ENCODE measurements at regions not wholly inside any gene's neighbourhood (a gene's known extent, or its start where the extent isn't known, plus 50 kb on each side); places are given as distances from the start of the nearest gene placed in this dataset.
"Not testable (repeated sequence)": the region's sequence is repeated elsewhere in the genome, so short reads cannot be mapped to it uniquely, and the experiment has no call there.

DNA sequence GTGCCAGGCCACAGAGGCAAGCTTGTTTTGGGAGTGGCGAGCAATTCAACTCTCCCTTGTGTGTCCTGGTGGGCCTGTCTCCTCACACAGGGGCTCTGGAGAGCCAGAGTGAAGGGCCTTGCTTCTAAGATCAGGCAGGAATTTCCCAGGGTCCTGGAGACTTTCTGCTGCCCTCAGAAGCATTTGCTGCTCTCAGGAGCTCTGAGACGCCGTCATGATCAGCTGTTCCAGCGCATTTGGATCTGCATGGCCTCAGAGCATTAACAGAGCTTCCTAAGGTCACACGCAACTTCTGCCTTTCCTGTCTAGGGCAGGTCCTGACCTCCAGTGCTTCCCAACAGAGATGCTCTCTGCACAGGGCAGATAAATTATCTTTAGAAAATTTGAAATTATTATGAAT, 52.2 kb upstream of the C10orf90 start:
- DNase-seq: no peak

DNA sequence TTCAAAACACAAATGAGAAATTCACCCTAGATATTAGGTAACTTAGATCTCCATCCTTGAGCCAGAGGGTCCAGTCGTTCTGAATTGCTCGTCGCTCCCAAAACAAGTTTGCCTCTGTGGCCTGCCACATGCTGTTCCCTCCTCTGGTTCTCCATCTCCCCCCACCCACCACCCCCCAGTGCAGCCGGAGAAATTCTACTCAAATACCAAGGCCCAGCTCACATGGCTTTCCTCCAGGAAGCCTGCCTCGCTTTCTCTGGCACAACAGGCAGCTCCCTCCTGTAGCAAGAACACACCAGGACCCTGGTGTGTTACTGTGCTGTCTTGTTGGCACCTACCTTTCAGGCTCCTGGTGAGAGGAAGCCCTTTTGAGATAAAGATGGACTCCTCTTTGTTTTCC, 52.7 kb upstream of the C10orf90 start:
- DNase-seq: no peak

DNA sequence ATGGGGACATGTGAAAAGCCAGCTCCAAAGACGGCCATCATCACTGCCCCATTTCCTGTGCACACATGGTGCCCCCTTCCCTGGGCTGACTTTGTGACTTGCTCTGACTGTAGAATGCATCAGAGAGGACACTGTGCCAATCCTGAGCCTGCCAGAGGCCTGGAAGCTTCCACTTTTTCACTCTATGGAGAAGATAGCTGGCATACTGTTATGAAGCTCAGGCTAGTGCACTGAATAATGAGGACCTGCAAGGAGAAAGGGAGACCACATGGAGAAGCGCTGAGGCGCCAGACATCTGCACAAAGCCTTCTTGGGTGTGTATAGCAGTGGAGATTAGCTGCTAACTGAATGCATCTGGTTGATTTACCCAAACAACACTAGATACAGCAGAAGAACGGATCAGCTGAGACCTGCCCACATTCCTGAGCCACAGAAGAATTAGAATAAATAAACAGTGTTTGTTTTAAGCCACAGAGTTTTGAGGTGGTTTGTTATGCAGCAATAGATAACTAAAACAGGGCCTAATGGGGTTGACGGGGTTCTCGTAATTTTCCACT, 58.9 kb upstream of the C10orf90 start:
- no peak for DNase-seq

DNA sequence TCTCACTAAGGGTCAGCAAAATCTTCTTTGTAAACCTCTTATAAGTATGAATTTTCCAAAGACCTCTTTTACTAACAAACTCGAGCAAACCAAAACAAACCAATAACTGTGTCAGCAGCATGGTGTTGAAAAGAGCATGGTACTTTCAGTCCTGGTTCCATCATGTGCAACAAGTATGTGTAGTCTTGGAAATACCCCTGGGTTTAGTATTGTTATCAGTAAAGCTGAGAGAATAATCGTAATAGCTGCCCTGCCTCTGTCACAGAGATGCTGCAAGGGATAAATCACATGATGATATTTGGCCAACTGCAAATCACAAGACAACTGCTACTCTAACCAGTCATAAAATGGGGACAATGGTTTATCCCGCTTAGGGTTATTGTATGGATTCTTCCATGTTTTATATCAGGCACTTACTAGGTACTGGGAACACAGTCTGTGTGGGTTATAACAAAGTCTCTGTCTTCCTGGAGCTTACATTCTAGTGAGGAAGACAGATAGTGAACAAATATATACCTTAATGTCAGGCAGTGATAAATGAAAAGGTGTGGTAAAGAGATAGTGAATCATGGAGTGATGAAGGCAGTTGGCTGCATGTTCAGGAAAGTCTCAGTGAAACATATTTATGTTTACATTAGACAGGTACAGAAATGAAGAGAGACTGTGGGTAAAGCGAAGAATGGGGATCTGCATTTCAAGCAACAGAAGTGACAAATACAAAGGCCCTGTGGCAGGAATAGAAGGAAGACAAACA, 60.5 kb upstream of the C10orf90 start:
- DNase-seq: no peak

DNA sequence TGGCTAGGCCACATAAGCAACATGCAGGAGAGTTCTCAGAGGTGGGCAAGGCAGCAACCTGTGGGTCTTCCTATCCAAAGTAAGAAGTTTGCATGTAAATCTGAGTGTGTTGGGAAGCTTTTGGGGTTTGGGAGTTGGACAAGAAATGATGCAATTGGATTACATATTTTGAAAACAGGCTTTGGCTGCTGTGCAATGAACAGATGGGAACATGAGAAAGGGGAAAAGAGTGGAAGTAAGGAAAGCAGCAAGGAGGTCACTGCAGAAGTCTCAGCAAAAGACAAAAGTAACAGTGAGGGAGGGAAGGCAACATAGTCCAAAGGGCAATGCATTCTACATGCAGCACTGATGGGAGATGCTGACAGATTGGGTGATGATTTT, 61.1 kb upstream of the C10orf90 start:
- DNase-seq: no peak

DNA sequence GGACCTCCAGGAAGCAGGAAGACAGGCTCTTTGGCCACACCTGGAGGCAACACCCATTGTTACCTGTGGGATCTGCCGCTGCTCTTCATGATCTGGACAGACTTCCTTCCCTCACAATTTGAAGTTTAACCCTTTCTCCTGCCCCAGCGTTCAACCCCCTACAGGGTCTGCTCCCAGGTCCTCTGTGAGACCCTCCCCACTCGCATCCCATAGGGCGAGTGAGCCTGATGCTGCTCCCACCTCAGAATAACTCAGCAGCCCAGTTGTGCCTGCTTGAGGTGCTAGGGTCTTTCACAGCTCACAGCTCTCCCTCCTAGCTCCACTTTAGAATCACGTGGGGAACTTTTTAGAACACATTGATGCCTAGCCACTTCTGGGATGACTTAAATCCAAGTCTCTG, 61.8 kb upstream of the C10orf90 start:
- no peak for DNase-seq

DNA sequence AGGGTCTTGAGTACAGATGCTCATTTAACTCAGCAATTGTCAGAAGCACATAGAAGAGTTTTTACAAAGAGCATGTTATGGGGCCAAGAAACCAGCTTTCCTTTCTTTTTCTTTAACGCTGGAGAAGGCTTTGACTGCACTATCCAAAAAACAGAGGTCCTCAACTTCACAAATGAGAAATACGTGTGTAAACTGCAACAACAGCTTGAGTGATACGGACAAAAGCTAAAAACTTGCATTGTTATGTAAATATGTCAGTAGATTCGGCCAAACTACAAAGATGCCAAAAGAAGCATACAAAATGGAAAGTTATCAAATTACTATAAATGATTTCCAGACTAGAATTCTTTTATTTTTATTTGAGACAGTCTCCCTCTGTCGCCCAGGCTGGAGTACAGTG, 62.4 kb upstream of the C10orf90 start:
- no peak for DNase-seq

DNA sequence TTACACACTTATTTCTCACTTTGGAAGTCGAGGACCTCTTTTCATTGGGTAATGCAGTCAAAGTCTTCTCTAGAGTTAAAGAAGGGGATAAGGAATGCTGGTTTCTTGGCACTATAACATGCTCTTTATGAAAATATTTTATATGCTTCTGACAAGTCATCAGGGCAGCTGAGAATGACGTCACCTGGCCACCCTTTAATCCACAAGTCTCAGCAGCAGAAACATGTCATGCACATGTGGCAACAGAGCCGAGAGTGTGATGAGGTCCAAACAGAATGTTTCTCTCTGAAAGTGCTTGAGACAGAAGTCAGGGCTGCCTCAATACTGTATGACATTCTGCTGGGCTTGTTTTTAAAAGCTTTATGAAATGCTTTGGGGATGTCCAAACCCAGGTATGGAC, 63.5 kb upstream of the C10orf90 start:
- no peak for DNase-seq

DNA sequence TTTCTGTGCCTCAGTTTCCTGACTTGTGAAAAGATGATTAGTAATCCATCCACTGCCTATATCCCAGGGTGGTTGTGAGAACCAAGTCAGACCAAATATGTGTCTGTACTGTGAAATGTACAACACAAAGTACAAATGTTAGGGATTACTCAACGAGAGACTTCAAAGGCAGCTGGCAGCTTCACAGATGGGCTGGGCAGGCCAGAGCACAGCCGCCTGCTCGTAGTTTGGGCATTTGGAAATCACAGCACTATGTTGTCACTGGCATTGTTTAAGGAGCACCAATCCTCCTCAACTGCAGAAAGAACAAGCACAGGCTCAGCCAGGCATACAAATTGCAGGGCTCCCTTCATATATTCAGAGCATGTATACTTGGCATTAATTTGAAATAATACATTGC, 64.5 kb upstream of the C10orf90 start:
- no peak for DNase-seq

DNA sequence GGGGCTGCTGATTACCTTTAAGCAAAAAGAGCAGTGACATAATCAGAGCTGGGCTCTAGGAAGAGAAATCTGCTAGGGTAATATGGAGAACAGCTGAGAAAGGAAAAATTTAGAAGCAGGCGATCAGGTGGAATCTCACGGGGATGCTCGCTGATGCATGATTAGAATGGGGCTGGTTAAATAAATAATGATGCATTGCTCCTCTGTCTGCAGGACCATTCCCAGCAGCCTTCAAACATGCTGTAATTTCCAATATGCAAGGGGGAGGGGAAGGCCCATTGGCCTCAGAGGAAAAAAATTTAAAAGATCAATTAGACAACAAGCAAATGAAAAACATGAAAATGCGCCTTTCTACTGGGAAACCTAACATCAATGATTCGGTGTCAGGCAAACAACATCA, 65.6 kb upstream of the C10orf90 start:
- no peak for DNase-seq

DNA sequence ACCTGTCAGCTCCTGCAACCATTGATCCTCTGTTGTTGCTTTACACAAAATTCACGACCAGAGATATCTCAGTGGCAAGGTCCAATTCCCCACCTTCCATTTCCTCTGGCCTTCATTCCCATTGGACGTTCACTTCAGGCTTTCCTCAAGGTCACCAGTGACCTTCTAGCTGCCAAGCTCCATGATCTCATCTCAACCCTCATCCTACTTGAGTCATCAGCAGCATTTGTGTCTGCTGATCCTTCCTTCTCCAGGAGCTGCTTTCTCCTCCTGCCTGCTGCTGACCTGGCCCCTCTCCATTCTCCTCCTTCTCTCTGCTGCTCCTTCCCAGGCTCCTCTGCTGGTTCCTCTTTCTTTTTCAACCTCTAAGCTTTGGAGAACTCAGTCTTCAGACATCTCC, 66.2 kb upstream of the C10orf90 start:
- DNase-seq: no peak

DNA sequence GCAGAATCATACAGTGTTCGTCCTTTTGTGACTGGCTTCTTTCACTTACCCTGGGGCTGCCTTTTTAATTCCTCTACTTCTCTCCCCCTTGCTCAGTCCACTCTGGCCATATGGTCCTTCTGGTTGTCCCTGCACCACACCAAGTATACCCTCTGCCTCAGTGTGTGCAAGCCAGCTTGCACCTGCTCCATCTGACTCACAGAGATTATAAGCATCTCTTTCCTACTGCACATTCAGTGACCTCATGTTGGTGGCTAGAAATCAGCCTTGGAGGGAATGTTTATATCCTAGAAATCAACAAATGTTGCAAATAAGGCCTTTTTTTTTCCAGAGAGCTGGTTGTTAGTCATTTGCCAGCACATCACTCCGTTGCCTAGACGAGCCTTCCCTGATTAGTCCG, 67.5 kb upstream of the C10orf90 start:
- no peak for DNase-seq

DNA sequence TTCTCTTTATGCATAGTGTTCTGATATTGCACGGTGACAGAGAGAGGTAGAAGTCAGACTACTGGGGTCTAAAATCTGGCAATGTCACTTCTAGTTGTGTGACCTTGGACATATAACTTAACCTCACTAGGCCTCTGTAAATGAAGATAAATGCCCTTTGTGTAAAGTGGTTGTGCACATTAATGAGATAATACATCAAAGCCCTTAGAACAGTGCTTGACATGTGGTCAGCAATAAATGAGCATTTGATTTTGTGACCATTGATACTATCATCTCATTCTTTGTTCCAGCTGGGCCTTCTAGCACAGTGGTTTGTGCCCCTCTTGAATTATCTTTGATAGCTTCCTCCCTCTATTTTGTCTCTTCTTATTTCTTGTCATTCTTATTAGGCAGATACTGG, 74.1 kb upstream of the C10orf90 start:
- DNase-seq: no peak

DNA sequence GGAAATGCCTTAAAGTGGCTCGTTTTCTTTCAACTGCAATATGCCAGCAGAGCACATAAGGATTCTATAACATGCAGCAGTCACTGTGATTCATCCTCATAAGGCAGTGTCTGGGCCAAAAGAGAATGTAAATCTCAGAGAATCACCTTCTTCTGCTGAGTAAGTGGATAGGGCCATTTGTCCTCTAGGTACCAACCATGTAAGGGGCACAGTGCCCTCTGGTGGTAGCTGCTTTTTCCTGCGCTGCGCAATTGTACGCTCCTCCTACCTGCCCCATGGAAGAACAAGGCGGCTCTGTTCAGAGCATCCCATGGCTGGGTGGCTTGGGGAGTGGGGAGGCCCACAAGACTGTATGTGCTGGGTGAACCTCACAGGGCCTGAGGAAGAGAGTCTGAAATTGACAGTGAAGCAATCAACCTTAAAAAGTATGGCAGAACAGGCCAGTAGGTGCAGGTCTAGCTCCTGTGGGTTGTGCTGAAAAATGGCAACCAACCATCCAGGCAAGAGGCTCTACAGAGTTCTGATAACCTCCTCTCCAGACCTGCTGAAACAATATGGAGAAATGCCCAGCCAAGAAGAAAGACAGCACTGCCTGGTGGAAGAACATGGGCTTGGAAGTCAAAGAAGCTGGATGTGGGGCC, 78.6 kb upstream of the C10orf90 start:
- peak; percentile 48 for DNase-seq

DNA sequence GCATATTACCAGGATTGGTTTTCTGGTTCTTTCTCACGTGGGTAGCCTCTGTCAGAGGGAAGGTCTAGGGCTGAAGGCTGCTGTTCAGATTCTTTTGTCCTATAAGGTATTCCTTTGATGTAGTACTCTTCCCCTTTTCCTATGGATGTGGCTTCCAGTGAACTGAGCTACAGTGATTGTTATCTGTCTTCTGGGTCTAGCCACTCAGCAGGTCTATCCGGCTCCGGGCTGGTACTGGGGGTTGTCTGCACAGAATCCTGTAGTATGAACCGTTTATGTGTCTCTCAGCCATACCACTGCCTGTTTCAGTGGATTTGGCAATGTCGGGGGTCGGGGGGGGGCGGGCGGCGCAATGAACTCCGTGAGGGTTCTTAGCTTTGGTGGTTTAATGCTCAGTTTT, 84.5 kb upstream of the C10orf90 start:
- no peak for DNase-seq

DNA sequence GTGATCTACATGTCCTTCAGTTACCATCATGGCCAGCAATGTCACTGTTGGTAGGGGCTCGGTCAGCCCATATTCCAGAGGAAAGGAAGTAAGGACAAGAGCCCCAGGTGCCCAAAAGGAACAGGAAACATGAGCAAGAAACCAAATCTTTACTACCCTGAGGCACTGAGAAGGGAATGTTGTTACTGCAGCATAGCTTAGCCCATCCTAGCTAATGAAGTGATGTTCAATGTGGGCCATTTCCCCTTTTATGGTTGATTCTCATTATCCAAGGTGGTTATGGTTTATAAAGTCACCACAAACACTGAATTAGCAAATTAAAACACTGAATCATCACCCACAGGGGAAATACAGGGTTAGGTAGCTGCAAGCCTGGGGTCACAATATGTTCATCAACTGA, 88.4 kb upstream of the C10orf90 start:
- DNase-seq: no peak

DNA sequence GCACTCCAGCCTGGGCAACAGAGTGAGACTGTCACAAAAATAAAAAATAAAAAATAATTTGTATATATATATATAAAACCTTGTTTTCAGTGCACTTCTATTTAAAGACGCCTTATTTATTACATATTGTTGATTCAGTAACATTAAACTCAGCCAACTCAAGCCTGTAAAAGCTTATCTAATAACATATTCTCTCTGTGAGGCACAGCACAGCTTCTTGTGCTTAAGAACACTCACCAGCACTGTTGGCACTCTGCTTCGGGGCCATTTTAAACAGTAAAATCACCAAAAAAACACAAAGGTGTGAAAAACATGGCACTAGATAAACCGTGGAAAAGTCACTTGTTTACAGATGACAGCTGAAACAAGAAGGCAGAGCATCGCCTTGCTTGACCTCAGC, 89.0 kb upstream of the C10orf90 start:
- DNase-seq: no peak

DNA sequence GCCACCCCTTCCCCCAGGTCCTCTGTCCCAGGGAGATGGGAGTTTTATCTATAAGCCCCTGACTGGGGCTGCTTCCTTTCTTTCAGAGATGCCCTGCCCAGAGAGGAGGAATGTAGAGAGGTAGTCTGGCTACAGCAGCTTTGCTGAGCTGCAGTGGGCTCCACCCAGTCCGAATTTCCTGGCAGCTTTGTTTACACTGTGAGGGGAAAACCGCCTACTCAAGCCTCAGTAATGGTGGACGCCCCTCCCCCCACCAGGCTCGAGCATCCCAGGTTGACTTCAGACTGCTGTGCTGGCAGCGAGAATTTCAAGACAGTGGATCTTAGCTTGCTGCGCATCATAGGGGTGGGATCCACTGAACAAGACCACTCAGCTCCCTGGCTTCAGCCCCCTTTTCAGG, 96.2 kb upstream of the C10orf90 start:
- DNase-seq: not testable (repeated sequence)

DNA sequence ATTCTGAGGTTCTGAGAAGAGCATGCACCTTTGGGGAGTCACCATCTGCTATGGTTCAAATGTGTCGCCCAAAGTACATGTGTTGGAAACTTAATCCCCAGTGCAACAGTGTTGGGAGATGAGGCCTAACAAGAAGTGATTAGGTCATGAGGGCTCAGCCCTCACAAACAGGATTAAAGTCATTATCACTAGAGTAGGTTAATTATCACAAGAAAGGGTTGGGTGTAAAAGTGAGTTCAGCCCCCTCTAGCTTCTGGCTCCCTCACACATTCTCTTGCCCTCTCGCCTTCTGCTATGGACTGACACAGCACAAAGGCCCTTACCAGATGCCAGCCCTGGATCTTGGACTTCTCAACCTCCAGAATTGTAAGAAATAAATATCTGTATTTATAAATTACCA, 100.3 kb upstream of the C10orf90 start:
- no peak for DNase-seq

DNA sequence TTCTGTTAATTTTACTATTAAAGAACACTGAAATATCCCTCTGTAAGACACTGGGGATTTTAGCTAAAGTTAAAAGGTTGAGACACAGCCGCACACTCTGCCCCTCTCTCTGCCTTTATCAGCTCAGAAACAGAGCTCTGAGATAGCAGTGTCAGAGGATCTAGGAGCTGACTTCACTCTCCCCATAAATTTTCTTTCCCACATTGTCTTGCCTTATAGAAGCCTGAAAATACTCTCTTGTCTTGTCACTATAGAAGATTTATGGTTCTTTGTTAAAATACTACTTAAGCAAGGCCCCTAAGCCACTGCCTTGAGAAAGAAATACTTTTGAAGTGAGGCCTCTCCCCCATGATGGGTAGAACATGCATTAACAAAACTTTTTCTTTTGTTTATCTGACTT, 105.7 kb upstream of the C10orf90 start:
- no peak for DNase-seq

DNA sequence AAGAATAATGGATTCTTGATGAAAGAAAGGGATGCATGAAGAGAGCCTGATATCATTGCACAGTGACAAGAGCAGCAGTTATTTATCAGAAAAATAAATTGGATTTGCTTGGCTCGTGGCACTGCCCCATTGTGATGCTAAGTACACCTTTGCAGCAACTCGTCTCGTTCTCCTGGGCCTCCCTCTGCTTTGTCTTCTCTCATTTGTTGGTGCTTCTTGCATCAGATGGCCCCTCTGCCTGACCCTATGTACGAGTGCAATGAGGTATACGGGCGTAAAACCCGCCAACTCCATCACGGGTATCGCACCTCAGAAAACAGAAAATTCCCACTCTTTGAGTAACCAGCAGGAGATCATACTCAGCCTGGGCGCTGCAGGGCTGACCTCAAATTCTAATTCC, 107.2 kb upstream of the C10orf90 start:
- no peak for DNase-seq

DNA sequence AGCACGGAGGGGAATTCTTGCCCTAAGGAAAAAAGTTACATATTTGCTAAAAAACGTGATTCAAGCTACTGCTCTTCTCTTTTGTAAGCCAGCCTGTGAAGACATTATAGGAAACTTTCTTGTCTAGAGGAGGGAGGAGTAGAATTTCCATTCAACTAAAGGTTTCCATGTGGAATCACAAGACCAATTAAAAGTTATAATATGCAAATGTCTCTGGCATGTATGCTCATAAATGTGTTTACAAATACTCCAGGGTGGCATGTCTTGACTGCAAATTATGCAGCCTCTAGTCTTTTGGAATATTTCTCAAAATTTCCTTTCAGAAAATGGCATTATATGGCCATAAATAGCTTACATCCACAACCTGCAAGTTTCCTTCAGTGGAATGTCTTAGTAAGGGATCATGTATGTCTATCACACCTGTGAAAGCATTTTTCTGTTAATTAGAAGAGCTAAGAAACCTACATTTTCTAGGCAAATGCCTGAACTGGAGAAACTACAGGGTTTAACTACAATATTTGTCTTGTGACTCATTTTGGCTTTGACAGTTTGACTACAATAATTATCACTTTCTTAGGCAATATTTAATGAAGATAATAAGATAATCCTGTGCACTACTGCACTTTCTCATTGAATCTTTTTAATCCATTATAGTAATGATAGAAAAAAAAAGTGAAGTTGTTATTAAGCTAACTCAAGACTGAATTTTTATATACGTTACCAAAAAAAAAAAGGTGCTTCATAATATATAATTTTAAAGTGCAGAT, 111.1 kb upstream of the C10orf90 start:
- DNase-seq: no peak

DNA sequence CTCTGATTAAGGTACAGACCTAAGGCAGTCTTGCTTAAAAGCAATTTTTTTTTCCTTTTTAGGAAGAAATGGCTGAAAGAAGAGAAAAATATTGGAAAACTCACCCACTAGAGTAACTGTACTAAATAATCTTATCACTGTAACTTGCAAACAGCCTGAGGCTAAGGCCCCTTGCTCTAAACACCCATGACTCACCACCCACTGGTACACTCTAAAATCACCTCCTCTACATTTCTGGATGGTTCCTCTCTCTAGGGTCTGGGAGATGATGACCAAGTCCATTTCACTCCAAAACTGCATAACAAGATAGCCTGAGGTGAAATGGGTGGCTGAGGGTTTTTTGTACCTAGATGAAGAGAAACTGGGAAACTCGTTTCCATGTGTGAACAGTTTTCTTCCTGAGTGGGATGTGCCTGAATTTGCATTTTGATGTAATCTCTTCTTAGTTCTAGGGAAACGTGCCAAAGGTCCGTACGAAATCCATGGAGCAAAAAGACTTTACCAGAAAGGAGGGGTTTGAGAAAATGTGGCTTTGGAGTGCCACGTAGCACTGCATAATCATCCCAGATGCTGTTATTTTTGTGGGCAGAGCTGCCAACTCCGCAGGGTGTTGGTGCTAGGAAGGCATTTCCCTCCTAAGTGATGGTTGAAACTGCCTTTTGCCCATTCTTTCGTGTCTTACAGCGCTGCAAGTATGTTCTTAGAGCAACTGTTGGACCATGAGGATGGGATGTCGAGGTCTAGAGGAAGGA, 113.5 kb upstream of the C10orf90 start:
- no peak for DNase-seq

All from stimulated activated CD4-positive, alpha-beta T cell treated with anti-CD3 and anti-CD28 coated beads, Interleukin-4, amount 100 ng/mL, for 1 hour (primary cell).